ENCODE measurements at regions not wholly inside any gene's neighbourhood (a gene's known extent, or its start where the extent isn't known, plus 50 kb on each side); places are given as distances from the start of the nearest gene placed in this dataset.

DNA sequence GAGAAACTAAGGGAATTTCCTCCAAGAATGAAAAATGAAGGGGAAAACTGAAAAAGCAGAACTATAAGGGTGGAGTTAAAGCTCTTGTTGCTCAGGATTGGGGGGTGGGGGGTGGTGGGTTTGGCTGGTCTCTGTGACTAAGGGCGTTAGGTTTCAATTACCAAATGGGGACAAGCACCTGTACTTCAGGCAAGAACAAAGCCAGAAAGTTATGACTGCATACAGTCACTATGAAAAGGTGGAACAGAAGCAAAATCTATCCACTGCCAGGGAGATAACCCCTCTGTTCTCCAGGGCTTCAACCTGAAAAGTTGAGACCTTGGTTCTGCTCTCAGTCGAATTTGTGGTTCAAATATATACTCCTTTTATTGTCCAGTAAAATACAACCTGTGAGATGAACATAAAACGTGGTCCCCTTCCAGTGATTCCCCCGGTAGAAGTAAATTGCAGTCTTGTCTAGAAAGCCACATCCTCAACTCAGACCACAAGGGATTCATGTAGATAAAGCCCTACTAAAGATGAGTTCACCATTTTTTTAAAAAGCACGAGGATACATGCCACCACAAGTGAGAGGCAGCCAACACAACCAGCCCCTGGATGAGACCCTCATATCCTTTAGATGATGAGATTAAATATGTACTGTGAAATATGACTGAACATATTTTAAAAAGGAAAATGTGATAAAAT is 257.1 kb upstream of the RPS6KA3 start:
- DNase-seq (ENCODE audit: low spot score) = no peak

DNA sequence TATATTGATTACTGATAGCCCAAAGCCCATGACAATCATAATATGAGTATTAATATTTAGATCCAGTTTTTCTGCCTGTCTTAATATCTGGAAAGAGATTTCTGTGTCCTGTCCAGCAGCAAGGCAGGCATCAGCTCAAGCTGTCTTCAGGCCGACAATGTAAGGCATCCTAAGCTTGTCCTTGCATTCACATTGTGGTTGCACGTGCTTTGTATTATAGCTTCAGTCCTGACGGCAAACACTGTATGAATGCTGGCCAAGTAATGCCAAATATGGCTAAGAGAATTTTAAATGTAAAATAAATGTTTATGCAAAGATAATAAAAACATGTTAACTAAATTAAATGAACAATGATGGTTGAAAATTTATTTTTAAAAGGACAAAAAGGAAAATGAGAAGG is 255.7 kb upstream of the RPS6KA3 start:
- no peak for DNase-seq (ENCODE audit: low spot score)

DNA sequence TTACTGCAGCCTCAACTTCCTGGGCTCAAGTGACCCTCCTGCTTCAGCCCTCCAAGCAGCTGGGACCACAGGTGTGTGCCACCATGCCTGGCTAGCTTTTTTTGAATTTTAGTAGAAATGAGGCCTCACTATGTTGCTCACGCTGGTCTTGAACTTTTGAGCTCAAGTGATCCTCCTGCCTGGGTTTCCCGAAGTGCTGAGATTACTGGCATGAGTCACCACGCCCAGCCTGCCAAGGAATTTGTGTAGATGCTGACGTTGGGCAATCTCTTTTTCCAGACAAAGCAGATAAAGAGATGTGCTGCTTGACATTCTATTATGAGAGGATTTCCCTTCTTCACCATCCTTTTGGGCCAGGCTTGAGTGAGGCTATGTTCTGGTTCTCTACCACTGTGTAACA is 254.5 kb upstream of the RPS6KA3 start:
- no peak for DNase-seq (ENCODE audit: low spot score)

DNA sequence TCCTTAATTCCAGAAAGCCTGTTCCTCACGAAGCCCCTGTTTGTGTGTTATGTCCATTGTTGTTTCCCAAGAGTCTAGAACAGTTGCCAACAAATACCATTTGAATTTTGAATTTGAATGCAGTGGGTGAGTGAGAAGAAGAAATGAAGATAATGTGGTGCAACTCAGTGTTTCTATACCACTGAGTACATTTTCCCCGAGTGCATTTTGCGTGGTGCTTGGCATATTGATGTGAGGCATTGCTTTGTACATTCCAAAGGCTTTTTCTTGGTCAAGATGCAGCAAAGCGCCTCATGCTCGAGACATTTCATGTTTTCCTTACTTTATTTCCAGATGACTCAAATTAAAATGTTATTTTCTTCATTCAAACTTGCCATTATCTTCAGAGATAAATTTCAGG is 253.1 kb upstream of the RPS6KA3 start:
- no peak for DNase-seq (ENCODE audit: low spot score)

DNA sequence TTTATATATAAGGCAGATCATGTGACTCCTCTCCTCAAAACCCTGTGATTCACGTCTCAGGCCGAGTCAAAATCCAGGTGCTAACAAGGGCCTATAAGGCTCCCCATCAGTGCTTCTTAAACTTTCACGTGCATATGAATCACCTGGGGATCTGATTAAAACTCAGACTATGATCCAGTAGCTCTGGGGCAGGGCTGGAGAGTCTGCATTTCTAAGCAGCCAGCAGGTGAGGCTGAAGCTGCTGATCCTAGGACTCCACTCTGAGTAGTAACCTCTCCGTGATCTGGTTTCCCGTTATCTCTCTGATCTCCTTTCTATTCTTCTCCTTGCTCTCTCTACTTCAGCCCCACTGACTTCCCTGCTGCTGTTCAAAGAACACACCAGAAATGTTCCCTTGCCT is 252.4 kb upstream of the RPS6KA3 start:
- peak; percentile 41 for DNase-seq (ENCODE audit: low spot score)

DNA sequence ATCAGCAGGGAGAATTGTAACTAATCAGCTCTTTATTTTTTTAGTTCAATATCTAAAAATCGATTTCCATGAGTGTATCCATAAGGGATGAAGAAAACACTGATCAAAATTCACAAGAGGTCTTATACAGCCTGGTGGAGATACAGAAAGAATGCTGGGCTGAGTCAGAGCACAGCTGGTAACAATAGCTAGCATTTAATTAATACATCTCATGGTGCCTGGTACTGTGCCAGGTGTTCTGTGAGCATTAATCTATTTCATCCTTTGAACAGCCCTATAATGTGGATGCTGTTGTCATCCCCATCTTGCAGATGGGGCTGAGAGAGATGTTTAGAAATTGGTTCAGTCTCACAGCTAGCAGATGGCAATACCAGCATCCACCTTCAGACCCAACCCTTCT is 250.9 kb upstream of the RPS6KA3 start:
- DNase-seq (ENCODE audit: low spot score) = no peak

DNA sequence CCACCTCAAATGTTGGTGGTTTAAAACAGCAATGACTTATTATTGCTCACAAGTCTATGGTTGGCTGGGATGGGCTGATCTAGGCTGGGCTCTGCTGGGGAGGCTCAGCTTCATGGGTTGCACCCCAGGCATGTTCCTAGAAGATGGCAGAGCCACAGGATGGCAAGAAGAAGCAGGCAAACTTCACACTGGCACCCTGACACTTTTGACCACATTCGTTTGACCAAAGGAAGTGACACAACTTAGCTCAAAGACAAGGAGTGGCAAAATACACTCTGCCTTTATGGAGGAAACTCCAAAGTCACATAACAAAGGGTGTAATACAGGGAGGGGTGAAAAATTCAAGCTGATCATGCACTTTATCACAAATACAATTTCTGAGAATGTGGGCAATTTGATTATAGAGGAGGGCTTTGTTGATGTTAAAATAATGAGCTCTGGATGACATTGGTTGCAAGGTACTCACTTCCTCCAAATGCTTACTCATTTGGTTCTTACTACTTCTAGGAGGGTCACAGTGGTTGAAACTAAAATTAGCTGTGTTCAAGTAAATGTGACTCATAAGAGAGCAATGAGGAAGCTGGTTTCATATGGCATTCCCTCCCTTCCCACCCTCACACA is 249.2 kb upstream of the RPS6KA3 start:
- no peak for DNase-seq (ENCODE audit: low spot score)

DNA sequence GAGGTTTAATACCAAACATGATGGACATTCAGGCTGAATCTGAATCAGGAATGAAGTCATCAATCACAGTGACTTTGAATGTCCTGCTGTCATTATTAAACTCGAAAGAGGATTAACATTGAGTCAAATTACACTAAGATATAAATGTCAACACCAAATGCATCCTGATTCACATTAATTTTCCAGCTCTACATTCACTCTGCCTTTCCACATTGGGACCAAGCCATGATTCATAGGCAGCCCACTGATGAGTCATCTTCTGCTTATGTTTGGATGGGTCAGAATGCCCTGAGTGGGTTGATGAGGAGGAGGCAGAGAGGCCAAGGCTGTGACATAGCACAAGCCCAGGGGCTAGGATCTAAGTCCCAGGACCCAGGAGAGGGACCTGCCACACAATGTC is 247.6 kb upstream of the RPS6KA3 start:
- no peak for DNase-seq (ENCODE audit: low spot score)

DNA sequence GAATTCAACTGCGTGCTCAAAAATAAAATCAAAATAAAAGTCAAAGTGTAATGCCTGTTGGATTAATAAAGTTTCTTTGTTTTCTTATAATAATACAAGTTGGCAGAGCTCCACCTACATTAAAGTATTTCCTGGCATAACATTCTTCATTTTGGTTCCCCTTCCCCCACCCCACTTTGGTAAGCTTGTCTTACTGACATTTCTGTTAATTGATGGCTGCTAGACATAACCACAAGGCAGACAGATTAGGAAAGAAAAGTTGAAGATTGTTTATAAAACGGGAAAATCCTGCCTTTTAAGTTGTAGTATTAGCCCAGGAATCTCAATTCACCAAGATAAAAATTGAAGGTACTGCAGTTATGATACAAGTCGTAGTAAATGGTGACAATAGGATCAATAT is 246.5 kb upstream of the RPS6KA3 start:
- no peak for DNase-seq (ENCODE audit: low spot score)

DNA sequence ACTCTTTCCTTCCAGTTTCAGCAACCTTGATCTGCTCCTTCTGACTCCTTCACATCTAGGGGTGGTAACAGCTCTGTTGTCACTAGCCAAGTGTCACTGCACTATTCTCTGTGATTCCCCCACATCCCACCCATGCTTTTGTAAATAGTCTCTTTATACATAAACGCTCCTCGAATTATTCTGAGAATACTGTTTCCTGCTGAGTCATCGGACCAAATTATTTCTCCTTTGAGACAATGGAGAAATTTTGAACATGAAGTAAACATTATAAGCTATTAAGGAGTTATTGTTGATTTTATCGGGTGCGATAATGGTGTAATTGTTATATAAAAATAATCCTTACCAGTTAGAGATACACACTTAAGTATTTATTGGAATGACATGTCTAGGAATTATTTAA is 245.1 kb upstream of the RPS6KA3 start:
- no peak for DNase-seq (ENCODE audit: low spot score)

DNA sequence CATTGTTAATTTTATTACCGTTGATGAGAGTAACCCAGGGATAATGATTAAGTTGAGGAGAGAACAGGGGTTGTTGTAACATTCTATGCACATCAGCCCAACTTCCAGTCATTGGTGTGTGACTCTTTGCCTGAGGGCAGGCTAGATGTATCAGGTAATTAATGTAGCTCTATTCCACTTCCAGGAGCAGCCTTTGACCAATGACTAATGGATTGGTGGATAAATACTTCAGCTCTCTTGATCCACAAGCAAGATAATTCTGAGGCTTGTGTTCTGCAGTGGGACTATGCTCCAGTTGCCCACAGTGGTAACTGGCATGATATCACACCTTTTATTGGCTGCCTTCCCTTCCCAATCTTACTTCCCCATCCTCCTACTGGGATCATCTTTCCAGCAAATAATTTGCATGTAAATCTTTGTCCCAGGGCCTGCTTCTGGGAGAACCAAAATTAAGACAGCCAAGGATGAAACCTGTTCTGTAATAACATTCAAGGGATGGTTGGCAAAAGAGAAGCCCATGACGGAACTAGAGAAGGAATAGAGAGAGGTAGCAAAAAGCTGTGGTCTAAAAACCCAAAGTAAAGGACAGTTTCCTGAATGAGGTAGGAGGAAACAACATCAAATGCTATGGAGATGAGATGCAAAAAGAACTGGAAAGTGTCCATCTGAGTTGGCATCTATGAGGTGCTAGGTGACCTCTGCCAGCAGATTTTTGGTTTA is 241.4 kb upstream of the RPS6KA3 start:
- DNase-seq (ENCODE audit: low spot score) = no peak

DNA sequence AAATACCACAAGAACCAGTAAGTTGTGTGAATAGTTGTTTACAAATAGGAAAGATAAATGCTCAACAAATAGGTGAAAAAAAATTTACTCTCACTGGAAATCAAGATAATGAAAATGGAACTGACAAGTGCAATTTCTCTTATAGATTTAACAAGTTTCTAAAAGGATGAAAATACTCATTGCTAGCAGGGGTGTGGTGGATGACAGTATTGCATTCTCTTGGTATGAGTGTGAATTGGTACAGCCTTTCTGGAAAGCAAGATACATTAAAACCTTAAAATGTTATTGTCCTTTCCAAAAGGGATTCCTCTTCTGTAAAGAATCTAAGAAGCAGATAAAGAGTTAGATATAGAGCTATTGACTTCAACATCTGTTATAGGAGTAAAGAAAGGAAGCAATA is 240.0 kb upstream of the RPS6KA3 start:
- no peak for DNase-seq (ENCODE audit: low spot score)

DNA sequence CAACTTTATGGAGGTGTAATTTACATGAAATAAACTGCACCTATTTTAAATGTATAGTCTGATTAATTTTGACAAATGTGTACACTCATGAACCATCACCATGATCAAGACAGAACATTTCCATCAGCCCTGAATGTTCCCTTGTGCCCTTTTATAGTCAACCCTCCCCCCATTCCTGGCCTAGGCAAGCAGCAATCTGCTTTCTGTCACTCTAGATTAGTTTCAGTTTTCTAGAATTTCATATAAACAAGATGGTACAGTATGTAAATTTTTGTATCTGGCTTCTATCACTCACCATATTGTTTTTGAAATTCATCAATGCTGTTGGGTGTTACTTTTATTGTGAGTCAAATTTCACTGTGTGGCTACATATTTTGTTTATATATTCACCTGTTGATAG is 234.2 kb upstream of the RPS6KA3 start:
- DNase-seq (ENCODE audit: low spot score) = peak; percentile 69

DNA sequence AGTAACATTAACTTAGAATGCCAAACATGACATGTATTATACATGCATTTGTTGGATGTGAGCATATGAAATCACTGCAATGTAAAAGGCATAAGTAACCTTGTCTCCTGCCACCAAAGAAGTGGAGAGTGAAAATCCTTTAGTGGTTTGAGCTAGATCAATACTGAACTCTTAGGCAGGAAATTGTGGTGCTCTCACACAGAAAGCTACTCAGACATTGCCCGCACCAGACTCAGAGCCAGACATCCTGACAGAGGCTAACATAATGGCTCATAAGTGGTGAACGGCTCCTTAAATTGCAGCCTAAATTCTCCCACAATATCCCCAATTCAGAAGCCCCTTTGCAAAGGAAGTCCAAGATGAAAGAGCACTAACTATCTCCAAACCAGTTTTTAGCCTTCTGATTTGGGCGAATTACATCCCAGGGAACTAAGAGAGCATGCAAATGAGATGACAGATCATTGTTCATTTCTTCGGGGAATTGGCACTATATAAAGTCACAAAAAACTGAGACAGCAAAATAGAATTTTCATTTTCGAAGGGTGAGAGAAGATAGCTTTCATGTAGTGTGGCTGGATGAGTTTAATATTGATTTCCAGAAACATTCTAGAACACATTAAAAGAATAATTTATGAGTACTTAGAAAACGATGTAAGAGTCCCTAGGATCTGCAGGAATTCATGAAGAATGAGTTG is 233.6 kb upstream of the RPS6KA3 start:
- no peak for DNase-seq (ENCODE audit: low spot score)

DNA sequence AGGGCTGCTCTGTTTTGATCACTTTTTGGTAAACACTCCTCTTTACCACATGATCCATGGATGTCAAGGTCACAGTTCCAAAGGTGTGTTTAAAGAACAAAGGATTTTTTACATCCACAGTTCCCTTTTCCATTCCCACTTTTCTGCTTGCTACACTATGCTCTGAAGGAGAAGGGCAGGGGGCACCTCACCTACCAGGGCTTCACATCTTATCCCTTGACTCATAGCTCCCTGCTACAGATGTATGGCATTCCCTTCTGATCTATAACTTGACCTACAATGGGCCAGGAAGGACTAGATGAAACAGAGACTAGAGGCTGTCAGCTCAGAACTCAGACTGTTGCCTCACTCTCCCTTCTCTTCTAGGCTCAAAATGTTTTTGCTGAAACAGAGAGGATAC is 233.1 kb upstream of the RPS6KA3 start:
- no peak for DNase-seq (ENCODE audit: low spot score)

DNA sequence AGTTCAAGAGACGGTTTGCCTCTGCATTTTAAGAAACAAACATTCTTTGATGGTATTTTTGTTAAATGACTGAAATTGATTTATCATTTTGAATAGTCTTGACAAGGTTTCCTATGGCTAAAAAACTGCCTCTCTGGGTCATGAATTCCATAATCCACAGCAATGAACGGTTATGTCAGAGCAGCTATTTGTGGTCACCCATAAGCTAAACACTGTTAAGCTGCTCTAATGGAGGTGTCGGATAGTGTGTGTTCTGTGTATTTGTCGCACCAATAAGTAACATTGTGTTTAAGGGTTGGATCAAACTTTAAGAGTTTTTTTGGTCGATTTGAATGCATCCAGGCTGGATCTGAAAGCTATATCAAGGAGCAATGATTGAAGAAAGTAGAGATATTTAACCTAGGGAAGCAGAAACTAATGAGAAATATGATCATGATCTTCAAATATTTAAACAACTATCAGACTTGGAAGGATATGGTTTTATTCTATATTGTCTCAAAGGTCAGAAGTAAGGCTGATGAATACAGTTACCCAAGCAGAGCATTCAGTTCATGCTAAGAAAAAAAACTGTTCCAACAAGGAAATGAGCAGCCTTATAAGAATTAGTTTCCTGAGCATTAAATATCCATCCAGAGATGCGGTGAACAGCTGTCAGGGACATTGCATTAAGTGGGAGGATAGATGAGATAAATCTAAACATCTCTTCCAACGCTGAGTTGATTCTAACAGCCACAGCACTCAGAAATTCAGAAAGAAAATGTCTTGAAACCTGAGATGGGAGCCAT is 232.3 kb upstream of the RPS6KA3 start:
- no peak for DNase-seq (ENCODE audit: low spot score)

DNA sequence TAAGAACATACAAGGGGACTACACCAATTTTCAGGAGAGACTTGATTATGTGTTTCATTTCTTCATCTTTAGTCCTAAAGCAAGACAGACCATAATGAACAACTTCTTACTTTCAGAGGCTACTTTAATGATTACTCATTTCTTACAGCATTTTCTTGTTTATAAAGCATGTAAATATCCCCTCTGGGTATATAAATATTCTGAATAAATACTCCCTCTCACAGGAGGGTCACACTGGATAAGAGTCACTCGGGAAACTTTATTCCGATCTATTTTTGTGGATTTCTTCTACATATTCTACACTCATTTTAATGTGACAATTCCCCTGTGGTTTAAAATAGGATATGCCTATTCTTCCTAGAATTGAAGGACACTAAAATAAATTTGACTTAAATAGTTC is 228.9 kb upstream of the RPS6KA3 start:
- no peak for DNase-seq (ENCODE audit: low spot score)

DNA sequence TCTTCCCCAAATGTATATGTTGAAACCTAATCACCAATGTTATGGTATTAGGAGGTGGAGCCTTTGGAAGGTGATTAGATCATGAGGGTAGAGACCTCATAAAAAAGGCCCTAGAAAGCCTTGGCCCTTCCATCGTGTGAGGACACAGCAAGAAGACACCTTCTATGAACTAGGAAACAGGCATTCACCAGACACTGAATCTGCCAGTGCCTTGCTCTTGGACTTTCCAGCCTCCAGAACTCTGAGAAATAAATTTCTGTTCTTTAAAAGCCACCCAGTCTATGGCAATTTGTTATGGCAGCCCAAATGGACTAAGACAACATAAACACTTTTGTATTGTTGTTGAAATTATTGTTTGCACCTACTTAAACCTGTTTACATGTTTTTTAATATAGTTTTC is 221.8 kb upstream of the RPS6KA3 start:
- DNase-seq (ENCODE audit: low spot score) = no peak

DNA sequence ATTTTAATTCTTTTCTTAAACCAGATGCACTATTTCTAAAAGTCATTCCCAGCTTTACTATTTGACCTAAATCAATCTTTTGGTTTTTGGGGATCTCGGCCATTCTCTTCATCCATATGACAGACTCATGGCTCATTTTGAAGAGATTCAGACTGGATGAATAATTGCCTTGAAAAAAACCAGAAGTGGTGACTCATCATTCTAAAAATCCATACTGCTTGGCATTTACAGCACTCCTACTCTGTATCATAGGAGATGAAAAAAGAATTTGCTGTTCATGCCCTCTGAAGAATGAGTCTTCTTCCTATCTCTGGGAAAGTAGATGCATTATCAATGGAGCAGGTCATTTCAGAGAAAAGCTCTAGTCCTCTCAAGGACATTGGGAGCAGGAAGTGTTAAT is 220.5 kb upstream of the RPS6KA3 start:
- no peak for DNase-seq (ENCODE audit: low spot score)

DNA sequence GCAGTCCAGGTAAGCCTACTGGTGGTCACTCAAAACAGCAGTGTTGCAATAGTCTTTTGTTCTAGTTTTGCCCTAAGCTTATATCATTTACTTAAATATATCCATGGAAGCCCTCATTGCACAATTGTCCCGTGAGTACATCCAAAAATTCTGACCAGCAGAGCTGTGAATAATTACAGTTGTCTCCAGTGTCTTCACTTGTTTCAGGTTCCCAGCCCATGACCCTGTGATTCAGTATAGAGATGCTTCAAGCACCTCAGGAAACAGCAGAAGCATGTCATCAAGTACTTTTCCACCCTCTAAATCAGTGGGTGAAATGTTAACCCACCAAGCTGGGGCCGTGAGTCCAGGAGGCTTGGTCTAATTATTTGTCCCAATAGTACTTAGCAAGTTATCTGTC is 214.9 kb upstream of the RPS6KA3 start:
- no peak for DNase-seq (ENCODE audit: low spot score)

DNA sequence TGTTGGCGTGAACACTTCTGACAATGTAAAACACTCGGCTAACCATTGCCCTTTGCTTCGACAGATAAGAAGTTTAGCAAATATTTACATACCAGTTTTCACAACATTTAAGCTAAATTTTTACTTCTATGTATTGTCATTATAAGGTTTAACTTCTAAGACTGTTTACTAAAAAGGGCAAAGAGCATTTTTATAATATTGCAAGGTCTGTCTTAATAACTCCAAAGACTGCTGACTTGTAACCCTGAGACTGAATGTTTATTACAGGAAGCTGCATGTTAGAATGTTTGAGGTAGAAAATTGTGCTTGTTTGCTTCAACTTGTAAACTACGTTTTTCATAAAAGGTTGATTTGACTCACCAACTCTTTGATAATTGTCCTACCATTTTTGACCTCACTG is 213.2 kb upstream of the RPS6KA3 start:
- DNase-seq (ENCODE audit: low spot score) = no peak

DNA sequence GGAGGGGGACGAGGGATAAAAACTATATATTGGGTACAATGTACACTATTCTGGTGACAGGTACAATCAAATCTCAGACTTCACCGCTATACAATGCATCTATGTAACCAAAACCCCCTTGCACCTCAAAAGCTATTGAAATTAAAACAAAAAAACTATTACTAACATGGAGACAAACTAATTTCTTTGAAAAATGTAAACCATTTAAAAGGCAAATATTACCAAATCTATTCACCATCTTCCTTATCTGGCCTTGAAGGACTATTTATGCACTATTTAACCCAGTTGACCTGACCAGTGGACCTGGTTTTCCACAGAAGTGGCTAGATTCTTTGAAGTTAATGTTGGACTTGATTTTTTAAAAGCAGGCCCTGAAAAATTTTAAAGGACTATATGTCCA is 212.3 kb upstream of the RPS6KA3 start:
- DNase-seq (ENCODE audit: low spot score) = no peak
